ENCODE measurements at regions not wholly inside any gene's neighbourhood (a gene's known extent, or its start where the extent isn't known, plus 50 kb on each side); places are given as distances from the start of the nearest gene placed in this dataset.

GRCh38 chr3:176757429-176757828, 439.9 kb downstream of the TBL1XR1 start:
- TF ChIP-seq, protein P1, sequence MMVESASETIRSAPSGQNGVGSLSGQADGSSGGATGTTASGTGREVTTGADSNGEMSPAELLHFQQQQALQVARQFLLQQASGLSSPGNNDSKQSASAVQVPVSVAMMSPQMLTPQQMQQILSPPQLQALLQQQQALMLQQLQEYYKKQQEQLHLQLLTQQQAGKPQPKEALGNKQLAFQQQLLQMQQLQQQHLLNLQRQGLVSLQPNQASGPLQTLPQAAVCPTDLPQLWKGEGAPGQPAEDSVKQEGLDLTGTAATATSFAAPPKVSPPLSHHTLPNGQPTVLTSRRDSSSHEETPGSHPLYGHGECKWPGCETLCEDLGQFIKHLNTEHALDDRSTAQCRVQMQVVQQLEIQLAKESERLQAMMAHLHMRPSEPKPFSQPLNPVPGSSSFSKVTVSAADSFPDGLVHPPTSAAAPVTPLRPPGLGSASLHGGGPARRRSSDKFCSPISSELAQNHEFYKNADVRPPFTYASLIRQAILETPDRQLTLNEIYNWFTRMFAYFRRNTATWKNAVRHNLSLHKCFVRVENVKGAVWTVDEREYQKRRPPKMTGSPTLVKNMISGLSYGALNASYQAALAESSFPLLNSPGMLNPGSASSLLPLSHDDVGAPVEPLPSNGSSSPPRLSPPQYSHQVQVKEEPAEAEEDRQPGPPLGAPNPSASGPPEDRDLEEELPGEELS (CRISPR knock-in tag; IDR thresholded peaks at IDR 0.05), result no peak
- TF ChIP-seq, protein P2, sequence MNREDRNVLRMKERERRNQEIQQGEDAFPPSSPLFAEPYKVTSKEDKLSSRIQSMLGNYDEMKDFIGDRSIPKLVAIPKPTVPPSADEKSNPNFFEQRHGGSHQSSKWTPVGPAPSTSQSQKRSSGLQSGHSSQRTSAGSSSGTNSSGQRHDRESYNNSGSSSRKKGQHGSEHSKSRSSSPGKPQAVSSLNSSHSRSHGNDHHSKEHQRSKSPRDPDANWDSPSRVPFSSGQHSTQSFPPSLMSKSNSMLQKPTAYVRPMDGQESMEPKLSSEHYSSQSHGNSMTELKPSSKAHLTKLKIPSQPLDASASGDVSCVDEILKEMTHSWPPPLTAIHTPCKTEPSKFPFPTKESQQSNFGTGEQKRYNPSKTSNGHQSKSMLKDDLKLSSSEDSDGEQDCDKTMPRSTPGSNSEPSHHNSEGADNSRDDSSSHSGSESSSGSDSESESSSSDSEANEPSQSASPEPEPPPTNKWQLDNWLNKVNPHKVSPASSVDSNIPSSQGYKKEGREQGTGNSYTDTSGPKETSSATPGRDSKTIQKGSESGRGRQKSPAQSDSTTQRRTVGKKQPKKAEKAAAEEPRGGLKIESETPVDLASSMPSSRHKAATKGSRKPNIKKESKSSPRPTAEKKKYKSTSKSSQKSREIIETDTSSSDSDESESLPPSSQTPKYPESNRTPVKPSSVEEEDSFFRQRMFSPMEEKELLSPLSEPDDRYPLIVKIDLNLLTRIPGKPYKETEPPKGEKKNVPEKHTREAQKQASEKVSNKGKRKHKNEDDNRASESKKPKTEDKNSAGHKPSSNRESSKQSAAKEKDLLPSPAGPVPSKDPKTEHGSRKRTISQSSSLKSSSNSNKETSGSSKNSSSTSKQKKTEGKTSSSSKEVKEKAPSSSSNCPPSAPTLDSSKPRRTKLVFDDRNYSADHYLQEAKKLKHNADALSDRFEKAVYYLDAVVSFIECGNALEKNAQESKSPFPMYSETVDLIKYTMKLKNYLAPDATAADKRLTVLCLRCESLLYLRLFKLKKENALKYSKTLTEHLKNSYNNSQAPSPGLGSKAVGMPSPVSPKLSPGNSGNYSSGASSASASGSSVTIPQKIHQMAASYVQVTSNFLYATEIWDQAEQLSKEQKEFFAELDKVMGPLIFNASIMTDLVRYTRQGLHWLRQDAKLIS (CRISPR knock-in tag; IDR thresholded peaks at IDR 0.05; ENCODE audit: borderline replicate concordance), result no peak
- TF ChIP-seq RELA (CRISPR knock-in tag; IDR thresholded peaks at IDR 0.05; ENCODE audit: borderline replicate concordance) (no peak), ZBTB21 (CRISPR knock-in tag; IDR thresholded peaks at IDR 0.05; ENCODE audit: borderline replicate concordance) (no peak), ZNF121 (CRISPR knock-in tag; IDR thresholded peaks at IDR 0.05) (no peak), ZNF423 (CRISPR knock-in tag; IDR thresholded peaks at IDR 0.05) (no peak), NR3C1 (CRISPR knock-in tag; conservative IDR thresholded peaks at IDR 0.05; ENCODE audit: low read depth) (no peak), PRRX2 (CRISPR knock-in tag; IDR thresholded peaks at IDR 0.05) (no peak), NR2C2 (CRISPR knock-in tag; IDR thresholded peaks at IDR 0.05) (no peak)
- TF ChIP-seq, protein P3, sequence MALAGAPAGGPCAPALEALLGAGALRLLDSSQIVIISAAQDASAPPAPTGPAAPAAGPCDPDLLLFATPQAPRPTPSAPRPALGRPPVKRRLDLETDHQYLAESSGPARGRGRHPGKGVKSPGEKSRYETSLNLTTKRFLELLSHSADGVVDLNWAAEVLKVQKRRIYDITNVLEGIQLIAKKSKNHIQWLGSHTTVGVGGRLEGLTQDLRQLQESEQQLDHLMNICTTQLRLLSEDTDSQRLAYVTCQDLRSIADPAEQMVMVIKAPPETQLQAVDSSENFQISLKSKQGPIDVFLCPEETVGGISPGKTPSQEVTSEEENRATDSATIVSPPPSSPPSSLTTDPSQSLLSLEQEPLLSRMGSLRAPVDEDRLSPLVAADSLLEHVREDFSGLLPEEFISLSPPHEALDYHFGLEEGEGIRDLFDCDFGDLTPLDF (CRISPR knock-in tag; IDR thresholded peaks at IDR 0.05), result no peak
- TF ChIP-seq, protein P4, sequence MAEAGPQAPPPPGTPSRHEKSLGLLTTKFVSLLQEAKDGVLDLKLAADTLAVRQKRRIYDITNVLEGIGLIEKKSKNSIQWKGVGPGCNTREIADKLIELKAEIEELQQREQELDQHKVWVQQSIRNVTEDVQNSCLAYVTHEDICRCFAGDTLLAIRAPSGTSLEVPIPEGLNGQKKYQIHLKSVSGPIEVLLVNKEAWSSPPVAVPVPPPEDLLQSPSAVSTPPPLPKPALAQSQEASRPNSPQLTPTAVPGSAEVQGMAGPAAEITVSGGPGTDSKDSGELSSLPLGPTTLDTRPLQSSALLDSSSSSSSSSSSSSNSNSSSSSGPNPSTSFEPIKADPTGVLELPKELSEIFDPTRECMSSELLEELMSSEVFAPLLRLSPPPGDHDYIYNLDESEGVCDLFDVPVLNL (CRISPR knock-in tag; IDR thresholded peaks at IDR 0.05; ENCODE audit: borderline replicate concordance, low read depth), result no peak
- TF ChIP-seq, protein P5, sequence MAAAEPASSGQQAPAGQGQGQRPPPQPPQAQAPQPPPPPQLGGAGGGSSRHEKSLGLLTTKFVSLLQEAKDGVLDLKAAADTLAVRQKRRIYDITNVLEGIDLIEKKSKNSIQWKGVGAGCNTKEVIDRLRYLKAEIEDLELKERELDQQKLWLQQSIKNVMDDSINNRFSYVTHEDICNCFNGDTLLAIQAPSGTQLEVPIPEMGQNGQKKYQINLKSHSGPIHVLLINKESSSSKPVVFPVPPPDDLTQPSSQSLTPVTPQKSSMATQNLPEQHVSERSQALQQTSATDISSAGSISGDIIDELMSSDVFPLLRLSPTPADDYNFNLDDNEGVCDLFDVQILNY (CRISPR knock-in tag; IDR thresholded peaks at IDR 0.05), result no peak
- Mint-ChIP-seq H3K9me3 (0 out of 2 replicates have a peak, but pooled peaks cover under 1% of the 10 kb centered on the region), H3K27me3 (ENCODE audit: low read depth) (no peaks in the 10 kb centered on the region), H3K4me3 (no peak overlapping the region), H3K36me3 (no peaks in the 10 kb centered on the region), H3K27ac (no peak overlapping the region), H3K4me1 (peaks cover 4% of the 10 kb centered on the region; the same call in 1 of the 2 replicates)
- no peak for ATAC-seq
- CTCF ChIA-PET, result no interaction called here
- no peak for DNase-seq (ENCODE audit: low spot score)
- POLR2A ChIA-PET, result no interaction called here

GRCh38 chr3:176755977-176756376, 441.3 kb downstream of the TBL1XR1 start:
- no peak for DNase-seq (ENCODE audit: low spot score)
- CTCF ChIA-PET, result no interaction called here
- POLR2A ChIA-PET, result no interaction called here
- Mint-ChIP-seq H3K4me1 (peaks cover 4% of the 10 kb centered on the region; the same call in 1 of the 2 replicates), H3K27me3 (ENCODE audit: low read depth) (no peaks in the 10 kb centered on the region), H3K4me3 (no peak overlapping the region), H3K27ac (no peak overlapping the region), H3K9me3 (peaks cover 5% of the 10 kb centered on the region; the same call in 1 of the 2 replicates), H3K36me3 (no peaks in the 10 kb centered on the region)
- no peak for ATAC-seq
- TF ChIP-seq, protein P6, sequence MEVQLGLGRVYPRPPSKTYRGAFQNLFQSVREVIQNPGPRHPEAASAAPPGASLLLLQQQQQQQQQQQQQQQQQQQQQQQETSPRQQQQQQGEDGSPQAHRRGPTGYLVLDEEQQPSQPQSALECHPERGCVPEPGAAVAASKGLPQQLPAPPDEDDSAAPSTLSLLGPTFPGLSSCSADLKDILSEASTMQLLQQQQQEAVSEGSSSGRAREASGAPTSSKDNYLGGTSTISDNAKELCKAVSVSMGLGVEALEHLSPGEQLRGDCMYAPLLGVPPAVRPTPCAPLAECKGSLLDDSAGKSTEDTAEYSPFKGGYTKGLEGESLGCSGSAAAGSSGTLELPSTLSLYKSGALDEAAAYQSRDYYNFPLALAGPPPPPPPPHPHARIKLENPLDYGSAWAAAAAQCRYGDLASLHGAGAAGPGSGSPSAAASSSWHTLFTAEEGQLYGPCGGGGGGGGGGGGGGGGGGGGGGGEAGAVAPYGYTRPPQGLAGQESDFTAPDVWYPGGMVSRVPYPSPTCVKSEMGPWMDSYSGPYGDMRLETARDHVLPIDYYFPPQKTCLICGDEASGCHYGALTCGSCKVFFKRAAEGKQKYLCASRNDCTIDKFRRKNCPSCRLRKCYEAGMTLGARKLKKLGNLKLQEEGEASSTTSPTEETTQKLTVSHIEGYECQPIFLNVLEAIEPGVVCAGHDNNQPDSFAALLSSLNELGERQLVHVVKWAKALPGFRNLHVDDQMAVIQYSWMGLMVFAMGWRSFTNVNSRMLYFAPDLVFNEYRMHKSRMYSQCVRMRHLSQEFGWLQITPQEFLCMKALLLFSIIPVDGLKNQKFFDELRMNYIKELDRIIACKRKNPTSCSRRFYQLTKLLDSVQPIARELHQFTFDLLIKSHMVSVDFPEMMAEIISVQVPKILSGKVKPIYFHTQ (CRISPR knock-in tag; IDR thresholded peaks at IDR 0.05), result no peak
- TF ChIP-seq, protein P7, sequence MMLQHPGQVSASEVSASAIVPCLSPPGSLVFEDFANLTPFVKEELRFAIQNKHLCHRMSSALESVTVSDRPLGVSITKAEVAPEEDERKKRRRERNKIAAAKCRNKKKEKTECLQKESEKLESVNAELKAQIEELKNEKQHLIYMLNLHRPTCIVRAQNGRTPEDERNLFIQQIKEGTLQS (CRISPR knock-in tag; conservative IDR thresholded peaks at IDR 0.05), result no peak
- TF ChIP-seq ZNF317 (CRISPR knock-in tag; IDR thresholded peaks at IDR 0.05; ENCODE audit: borderline replicate concordance, low read depth) (no peak), ZNF232 (CRISPR knock-in tag; IDR thresholded peaks at IDR 0.05) (no peak), ZNF263 (CRISPR knock-in tag; IDR thresholded peaks at IDR 0.05; ENCODE audit: low read depth) (no peak)
- TF ChIP-seq, protein P8, sequence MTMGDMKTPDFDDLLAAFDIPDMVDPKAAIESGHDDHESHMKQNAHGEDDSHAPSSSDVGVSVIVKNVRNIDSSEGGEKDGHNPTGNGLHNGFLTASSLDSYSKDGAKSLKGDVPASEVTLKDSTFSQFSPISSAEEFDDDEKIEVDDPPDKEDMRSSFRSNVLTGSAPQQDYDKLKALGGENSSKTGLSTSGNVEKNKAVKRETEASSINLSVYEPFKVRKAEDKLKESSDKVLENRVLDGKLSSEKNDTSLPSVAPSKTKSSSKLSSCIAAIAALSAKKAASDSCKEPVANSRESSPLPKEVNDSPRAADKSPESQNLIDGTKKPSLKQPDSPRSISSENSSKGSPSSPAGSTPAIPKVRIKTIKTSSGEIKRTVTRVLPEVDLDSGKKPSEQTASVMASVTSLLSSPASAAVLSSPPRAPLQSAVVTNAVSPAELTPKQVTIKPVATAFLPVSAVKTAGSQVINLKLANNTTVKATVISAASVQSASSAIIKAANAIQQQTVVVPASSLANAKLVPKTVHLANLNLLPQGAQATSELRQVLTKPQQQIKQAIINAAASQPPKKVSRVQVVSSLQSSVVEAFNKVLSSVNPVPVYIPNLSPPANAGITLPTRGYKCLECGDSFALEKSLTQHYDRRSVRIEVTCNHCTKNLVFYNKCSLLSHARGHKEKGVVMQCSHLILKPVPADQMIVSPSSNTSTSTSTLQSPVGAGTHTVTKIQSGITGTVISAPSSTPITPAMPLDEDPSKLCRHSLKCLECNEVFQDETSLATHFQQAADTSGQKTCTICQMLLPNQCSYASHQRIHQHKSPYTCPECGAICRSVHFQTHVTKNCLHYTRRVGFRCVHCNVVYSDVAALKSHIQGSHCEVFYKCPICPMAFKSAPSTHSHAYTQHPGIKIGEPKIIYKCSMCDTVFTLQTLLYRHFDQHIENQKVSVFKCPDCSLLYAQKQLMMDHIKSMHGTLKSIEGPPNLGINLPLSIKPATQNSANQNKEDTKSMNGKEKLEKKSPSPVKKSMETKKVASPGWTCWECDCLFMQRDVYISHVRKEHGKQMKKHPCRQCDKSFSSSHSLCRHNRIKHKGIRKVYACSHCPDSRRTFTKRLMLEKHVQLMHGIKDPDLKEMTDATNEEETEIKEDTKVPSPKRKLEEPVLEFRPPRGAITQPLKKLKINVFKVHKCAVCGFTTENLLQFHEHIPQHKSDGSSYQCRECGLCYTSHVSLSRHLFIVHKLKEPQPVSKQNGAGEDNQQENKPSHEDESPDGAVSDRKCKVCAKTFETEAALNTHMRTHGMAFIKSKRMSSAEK (CRISPR knock-in tag; IDR thresholded peaks at IDR 0.05; ENCODE audit: borderline replicate concordance), result no peak

Measured in WTC11 (cell line).